Panc1 (cell line): ENCODE measurements at regions not wholly inside any gene's neighbourhood (a gene's known extent, or its start where the extent isn't known, plus 50 kb on each side); places are given as distances from the start of the nearest gene placed in this dataset.

Source experiments
- POLR2AphosphoS5 ChIP-seq: IDR thresholded peaks from 2 replicates; pipeline ENCODE4 v1.6.1; 2012; ENCODE audit warnings: mild to moderate bottlenecking, low read depth, low read length, moderate library complexity
- TF ChIP-seq, protein P1 (sequence below): fragments of 450-650 bp; IDR thresholded peaks from 2 replicates; pipeline ENCODE4 v1.5.1; 2017; ENCODE audit warnings: mild to moderate bottlenecking
- TF ChIP-seq, protein P2 (sequence below), 2 experiments: IDR thresholded peaks; 2 replicates each; pipeline ENCODE4 v1.6.1; 2011 to 2012; ENCODE audit warnings: low read depth in 2 of 2, control low read depth in 1 of 2, low read length in 1 of 2, mild to moderate bottlenecking in 1 of 2, moderate library complexity in 1 of 2; ENCODE audit not compliant: insufficient read depth in 1 of 2

DNA sequence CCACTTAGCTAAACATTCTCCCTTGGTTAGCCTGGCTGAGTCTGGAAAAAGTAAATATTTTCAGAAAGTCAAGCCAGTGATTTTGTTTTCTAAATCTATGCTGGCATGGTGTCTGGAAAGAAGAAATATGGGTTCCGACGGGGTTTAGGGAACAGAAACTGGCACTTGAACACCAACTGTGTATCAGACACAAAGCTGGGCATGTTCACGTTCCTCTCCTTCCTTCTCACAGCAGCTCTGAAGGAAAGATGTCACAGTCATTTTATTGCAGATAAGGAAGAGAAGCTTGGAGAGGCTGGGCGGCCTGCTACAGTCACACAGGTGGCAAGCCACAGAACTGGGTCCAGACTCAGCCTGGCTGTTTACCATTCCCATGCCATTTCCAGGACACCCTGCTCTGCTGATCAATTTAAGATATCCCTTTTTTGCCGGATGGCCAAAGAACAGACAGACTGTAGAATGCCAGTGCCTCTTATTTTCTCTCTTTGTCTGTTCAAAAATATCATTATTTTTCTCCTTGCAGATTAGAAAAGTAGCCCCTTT, 118.8 kb downstream of the HERPUD2 start:
- TF ChIP-seq, protein P1, sequence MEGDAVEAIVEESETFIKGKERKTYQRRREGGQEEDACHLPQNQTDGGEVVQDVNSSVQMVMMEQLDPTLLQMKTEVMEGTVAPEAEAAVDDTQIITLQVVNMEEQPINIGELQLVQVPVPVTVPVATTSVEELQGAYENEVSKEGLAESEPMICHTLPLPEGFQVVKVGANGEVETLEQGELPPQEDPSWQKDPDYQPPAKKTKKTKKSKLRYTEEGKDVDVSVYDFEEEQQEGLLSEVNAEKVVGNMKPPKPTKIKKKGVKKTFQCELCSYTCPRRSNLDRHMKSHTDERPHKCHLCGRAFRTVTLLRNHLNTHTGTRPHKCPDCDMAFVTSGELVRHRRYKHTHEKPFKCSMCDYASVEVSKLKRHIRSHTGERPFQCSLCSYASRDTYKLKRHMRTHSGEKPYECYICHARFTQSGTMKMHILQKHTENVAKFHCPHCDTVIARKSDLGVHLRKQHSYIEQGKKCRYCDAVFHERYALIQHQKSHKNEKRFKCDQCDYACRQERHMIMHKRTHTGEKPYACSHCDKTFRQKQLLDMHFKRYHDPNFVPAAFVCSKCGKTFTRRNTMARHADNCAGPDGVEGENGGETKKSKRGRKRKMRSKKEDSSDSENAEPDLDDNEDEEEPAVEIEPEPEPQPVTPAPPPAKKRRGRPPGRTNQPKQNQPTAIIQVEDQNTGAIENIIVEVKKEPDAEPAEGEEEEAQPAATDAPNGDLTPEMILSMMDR, result no peak
- no peak for TF ChIP-seq POLR2AphosphoS5
- TF ChIP-seq, protein P2, sequence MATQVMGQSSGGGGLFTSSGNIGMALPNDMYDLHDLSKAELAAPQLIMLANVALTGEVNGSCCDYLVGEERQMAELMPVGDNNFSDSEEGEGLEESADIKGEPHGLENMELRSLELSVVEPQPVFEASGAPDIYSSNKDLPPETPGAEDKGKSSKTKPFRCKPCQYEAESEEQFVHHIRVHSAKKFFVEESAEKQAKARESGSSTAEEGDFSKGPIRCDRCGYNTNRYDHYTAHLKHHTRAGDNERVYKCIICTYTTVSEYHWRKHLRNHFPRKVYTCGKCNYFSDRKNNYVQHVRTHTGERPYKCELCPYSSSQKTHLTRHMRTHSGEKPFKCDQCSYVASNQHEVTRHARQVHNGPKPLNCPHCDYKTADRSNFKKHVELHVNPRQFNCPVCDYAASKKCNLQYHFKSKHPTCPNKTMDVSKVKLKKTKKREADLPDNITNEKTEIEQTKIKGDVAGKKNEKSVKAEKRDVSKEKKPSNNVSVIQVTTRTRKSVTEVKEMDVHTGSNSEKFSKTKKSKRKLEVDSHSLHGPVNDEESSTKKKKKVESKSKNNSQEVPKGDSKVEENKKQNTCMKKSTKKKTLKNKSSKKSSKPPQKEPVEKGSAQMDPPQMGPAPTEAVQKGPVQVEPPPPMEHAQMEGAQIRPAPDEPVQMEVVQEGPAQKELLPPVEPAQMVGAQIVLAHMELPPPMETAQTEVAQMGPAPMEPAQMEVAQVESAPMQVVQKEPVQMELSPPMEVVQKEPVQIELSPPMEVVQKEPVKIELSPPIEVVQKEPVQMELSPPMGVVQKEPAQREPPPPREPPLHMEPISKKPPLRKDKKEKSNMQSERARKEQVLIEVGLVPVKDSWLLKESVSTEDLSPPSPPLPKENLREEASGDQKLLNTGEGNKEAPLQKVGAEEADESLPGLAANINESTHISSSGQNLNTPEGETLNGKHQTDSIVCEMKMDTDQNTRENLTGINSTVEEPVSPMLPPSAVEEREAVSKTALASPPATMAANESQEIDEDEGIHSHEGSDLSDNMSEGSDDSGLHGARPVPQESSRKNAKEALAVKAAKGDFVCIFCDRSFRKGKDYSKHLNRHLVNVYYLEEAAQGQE (IDR thresholded peaks at IDR 0.05; ENCODE audit: insufficient read depth in 1 of 2, low read depth in 2 of 2, low read length in 1 of 2), result no peak
